Breast epithelium (tissue), 3 donors: ENCODE measurements at regions not wholly inside any gene's neighbourhood (a gene's known extent, or its start where the extent isn't known, plus 50 kb on each side); places are given as distances from the start of the nearest gene placed in this dataset.
"Not testable (repeated sequence)": the region's sequence is repeated elsewhere in the genome, so short reads cannot be mapped to it uniquely, and the experiment has no call there.

ENCODE experiments used
- CTCF ChIP-seq, 3 donors: fragments of 450-650 bp; IDR thresholded peaks; one replicate each; pipeline ENCODE4 v1.5.1; 2016 to 2017; ENCODE audit warnings: antibody characterized with exemption in 3 of 3, mild to moderate bottlenecking in 3 of 3, moderate library complexity in 3 of 3
- POLR2A ChIP-seq: fragments of 450-650 bp; IDR thresholded peaks from one replicate; pipeline ENCODE4 v1.6.1; 2016; ENCODE audit warnings: antibody characterized with exemption, mild to moderate bottlenecking, moderate library complexity

DNA sequence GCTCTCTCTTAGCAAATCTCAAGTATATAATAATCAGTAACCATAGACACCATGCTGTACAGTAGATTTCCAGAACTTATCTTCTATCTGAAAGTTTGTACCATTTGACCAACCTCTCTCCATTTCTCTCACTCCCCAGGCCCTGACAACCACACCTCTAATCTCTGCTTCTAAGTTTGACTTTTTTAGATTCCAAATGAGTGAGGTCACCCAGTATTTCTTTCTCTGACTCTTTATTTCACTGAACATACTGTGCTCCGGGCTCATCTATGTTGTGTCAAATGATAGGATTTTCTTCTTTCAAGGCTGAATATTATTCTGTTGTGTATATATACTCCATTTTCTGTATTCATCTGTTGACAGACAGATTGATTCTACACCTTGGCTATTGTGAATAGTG is 110.1 kb upstream of the METTL14 start:
- not testable (repeated sequence) for TF ChIP-seq CTCF (IDR thresholded peaks at IDR 0.05); POLR2A
